ENCODE measurements at regions not wholly inside any gene's neighbourhood (a gene's known extent, or its start where the extent isn't known, plus 50 kb on each side); places are given as distances from the start of the nearest gene placed in this dataset.
"Not testable (repeated sequence)": the region's sequence is repeated elsewhere in the genome, so short reads cannot be mapped to it uniquely, and the experiment has no call there.

DNA sequence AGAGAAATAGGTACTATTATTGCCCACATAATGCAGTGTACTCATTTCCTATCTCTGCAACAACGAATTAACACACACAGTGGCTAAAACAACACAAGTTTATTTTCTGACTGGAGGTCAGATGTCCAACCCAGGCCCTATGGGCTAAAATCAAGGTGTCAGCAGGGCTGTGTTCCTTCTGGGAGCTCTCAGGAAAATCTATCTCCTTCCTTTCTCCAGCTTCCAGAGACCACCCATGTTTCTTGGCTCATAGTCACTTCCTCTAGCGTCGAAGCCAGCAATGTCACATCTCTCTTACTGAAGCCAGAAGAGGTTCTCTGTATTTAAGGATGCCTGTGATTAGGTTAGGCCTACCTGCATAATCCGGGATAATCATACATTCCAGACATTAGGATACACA, 60.9 kb upstream of the TOP1 start:
- 69 to 92% (median 75%) methylated on average over 4 of the region's 4 CpGs for WGBS, 5 donors
- peaks cover 0 to 13% (median 0%) of the 10 kb centered on the region in 7 donors for H3K27me3 ChIP-seq (replicated peaks in 1 of 7)
- H3K4me3 ChIP-seq: no peak overlapping the region
- no peak for DNase-seq
- TF ChIP-seq, protein P1, sequence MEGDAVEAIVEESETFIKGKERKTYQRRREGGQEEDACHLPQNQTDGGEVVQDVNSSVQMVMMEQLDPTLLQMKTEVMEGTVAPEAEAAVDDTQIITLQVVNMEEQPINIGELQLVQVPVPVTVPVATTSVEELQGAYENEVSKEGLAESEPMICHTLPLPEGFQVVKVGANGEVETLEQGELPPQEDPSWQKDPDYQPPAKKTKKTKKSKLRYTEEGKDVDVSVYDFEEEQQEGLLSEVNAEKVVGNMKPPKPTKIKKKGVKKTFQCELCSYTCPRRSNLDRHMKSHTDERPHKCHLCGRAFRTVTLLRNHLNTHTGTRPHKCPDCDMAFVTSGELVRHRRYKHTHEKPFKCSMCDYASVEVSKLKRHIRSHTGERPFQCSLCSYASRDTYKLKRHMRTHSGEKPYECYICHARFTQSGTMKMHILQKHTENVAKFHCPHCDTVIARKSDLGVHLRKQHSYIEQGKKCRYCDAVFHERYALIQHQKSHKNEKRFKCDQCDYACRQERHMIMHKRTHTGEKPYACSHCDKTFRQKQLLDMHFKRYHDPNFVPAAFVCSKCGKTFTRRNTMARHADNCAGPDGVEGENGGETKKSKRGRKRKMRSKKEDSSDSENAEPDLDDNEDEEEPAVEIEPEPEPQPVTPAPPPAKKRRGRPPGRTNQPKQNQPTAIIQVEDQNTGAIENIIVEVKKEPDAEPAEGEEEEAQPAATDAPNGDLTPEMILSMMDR (IDR thresholded peaks at IDR 0.05 in 8 of 11, conservative IDR thresholded peaks at IDR 0.05 in 3 of 11): no peak
- peaks cover 0 to 17% (median 14%) of the 10 kb centered on the region in 6 donors for H3K4me1 ChIP-seq
- no peak overlapping the region for H3K27ac ChIP-seq
- no peaks in the 10 kb centered on the region for H3K36me3 ChIP-seq
- H3K9me3 ChIP-seq: no peaks in the 10 kb centered on the region
- intact Hi-C loops (cut with DNase I; ENCODE audit: low total_unique reads): loop anchor here (2.0 kb wide), 1 partner anchor 127 kb away; no protein-coding TSS in a partner anchor

DNA sequence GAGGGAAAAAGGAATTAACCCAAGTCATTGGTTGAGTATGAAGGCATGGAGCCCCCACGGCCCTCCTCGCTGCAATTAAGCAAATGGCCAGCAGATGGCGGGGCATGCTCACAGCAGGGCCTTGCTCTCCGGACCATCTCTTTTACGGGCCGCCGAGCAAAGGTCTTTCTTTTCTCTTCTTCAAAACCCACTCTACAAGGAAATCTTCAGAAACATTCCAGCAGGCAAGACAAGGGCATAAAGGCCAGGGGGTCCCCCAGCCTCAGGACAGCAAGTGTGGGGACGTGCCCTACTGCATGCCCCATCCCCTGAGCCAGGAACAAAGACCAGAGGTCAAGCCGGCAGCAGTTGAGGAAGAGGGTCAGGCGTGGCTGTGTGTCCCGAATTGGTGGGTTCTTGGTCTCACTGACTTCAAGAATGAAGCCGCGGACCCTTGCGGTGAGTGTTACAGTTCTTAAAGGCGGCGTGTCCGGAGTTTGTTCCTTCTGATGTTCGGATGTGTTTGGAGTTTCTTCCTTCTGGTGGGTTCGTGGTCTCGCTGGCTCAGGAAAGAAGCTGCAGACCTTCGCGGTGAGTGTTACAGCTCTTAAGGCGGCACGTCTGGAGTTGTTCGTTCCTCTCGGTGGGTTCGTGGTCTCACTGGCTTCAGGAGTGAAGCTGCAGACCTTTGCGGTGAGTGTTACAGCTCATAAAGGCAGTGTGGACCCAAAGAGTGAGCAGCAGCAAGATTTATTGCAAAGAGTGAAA, 59.6 kb upstream of the TOP1 start:
- not testable (repeated sequence) for H3K9me3 ChIP-seq, H3K36me3 ChIP-seq, H3K27ac ChIP-seq
- TF ChIP-seq POLR2AphosphoS5 (IDR thresholded peaks at IDR 0.05): peak in 2 of 3 donors; percentile 52 to 54
- TF ChIP-seq, protein P1 (IDR thresholded peaks at IDR 0.05 in 8 of 11, conservative IDR thresholded peaks at IDR 0.05 in 3 of 11): peak; percentile 91 to 98 (median 97)
- peaks cover 0 to 12% (median 10%) of the 10 kb centered on the region in 6 donors for H3K4me1 ChIP-seq
- peak; percentile 94 for DNase-seq
- H3K4me3 ChIP-seq: peak overlapping the region; percentile 8 to 72 (median 38)
- peaks cover 0 to 10% (median 0%) of the 10 kb centered on the region in 7 donors for H3K27me3 ChIP-seq (replicated peaks in 1 of 7)
- intact Hi-C loops (cut with DNase I; ENCODE audit: low total_unique reads): loop anchor here (2.0 kb wide), 1 partner anchor 126 kb away; no protein-coding TSS in a partner anchor
- WGBS, 5 donors: 3 to 17% (median 6%) methylated on average over 22 to 28 of the region's 28 CpGs

DNA sequence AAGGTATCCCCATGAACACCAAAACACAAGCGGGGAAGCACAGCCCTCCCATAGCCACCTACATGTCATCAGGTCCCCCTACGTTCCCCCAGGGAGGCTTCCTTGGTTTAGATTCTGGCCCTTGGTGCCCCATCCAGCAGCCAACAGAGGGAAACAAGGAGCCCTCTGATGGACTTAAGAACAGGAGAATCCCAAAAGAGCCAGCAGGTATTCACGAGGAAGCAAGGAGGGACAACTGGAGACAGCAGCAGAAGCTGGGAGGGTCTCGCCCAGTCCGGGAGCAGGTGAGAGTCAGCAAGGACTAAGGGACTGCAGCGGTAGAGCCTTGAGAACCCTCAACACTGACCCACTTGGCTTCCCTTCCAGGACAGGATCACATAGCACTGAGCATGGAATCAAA, 58.4 kb upstream of the TOP1 start:
- no peak for DNase-seq
- intact Hi-C loops (cut with DNase I; ENCODE audit: low total_unique reads): loop anchor here (10.0 kb wide), 1 partner anchor 375 kb away; the partner anchor contains the start of gene LPIN3
- H3K27me3 ChIP-seq (replicated peaks in 1 of 7): peaks cover 0 to 10% (median 0%) of the 10 kb centered on the region in 7 donors
- H3K36me3 ChIP-seq: no peaks in the 10 kb centered on the region
- TF ChIP-seq, protein P1 (IDR thresholded peaks at IDR 0.05 in 8 of 11, conservative IDR thresholded peaks at IDR 0.05 in 3 of 11): no peak
- TF ChIP-seq POLR2A (IDR thresholded peaks at IDR 0.05): no peak
- TF ChIP-seq POLR2AphosphoS5 (IDR thresholded peaks at IDR 0.05): no peak
- H3K27ac ChIP-seq: no peak overlapping the region
- peaks cover 0 to 12% (median 10%) of the 10 kb centered on the region in 6 donors for H3K4me1 ChIP-seq
- H3K4me3 ChIP-seq: no peak overlapping the region
- H3K9me3 ChIP-seq: no peaks in the 10 kb centered on the region
- WGBS, 5 donors: 80 to 93% (median 90%) methylated on average over 6 of the region's 6 CpGs

DNA sequence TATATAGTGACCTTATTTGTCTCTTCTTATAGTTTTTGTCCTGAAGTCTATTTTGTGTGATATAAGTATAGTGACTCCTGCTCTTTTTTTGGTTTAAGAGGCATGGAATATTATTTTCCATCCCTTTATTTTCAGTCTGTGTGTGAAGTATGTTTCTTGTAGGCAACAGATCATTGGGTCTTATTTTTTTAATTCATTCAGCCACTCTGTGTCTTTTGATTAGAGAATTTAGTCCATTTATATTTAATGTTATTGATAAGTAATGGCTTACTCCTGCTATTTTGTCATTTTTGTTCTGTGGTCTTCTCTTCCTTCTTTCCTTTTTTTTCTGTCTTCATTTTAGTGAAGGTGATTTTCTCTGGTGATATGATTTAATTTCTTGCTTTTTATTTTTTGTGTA, 51.4 kb upstream of the TOP1 start:
- Histone ChIP-seq H3K27ac (no peak overlapping the region), H3K36me3 (no peaks in the 10 kb centered on the region), H3K27me3 (replicated peaks in 1 of 7) (no peaks in the 10 kb centered on the region), H3K4me3 (no peak overlapping the region), H3K4me1 (no peaks in the 10 kb centered on the region), H3K9me3 (peaks cover 0 to 32% (median 24%) of the 10 kb centered on the region in 8 donors)
- intact Hi-C loops (cut with DNase I; ENCODE audit: low total_unique reads): loop anchor here (10.0 kb wide), 1 partner anchor 368 kb away; the partner anchor contains the start of gene LPIN3
- TF ChIP-seq POLR2AphosphoS5 (IDR thresholded peaks at IDR 0.05) (no peak), POLR2A (IDR thresholded peaks at IDR 0.05) (no peak)
- TF ChIP-seq, protein P1 (IDR thresholded peaks at IDR 0.05 in 8 of 11, conservative IDR thresholded peaks at IDR 0.05 in 3 of 11): no peak
- no peak for DNase-seq

All from spleen (tissue), 11 donors.